H1 (cell line): ENCODE measurements at regions not wholly inside any gene's neighbourhood (a gene's known extent, or its start where the extent isn't known, plus 50 kb on each side); places are given as distances from the start of the nearest gene placed in this dataset.

Experiments
- CTCF ChIA-PET: fragments of 300-600 bp; sonication (Branson Sonifier 250); formaldehyde crosslinking; loops from one replicate; lab custom pipeline; 2021; ENCODE audit not compliant: partially characterized antibody; lab: Charles Lee
- POLR2A ChIA-PET: fragments of 300-600 bp; sonication (Branson Sonifier 250); formaldehyde crosslinking; loops from one replicate; lab custom pipeline; 2021; ENCODE audit warnings: inconsistent platforms; ENCODE audit not compliant: partially characterized antibody; lab: Charles Lee
- DNase-seq, 2 experiments: peaks; one replicate each; pipeline versions ENCODE4 v3.0.0 to v3.0.0-alpha.2; 2010 to 2022; ENCODE audit warnings: low spot score in 2 of 2, low read depth in 1 of 2, mixed read lengths in 1 of 2
- FAIRE-seq: peaks from 2 replicates; lab custom pipeline; 2011; peaks lifted over from hg19 to GRCh38; lab: Jason Lieb, UNC
- H2AFZ ChIP-seq: 2 replicates; pipeline ENCODE4 v1.8.1; 2012; ENCODE audit warnings: low read length, inconsistent platforms
- H2AK5ac ChIP-seq: 2 replicates; pipeline ENCODE4 v1.6.1; 2013; ENCODE audit warnings: low read depth, low read length
- H2BK120ac ChIP-seq: replicated peaks from 2 replicates; pipeline ENCODE3; 2013; ENCODE audit warnings: low read depth, low read length, inconsistent platforms
- H2BK12ac ChIP-seq: 2 replicates; pipeline ENCODE4 v1.6.1; 2013; ENCODE audit warnings: low read depth, low read length
- H2BK15ac ChIP-seq: 2 replicates; pipeline ENCODE4 v1.6.1; 2013; ENCODE audit warnings: low read length
- H2BK20ac ChIP-seq: 2 replicates; pipeline ENCODE4 v1.6.1; 2013; ENCODE audit warnings: low read length
- H2BK5ac ChIP-seq: 2 replicates; pipeline ENCODE4 v1.6.1; 2013; ENCODE audit warnings: low read depth, low read length
- H3K14ac ChIP-seq: 2 replicates; pipeline ENCODE4 v1.6.1; 2013; ENCODE audit warnings: inconsistent platforms; ENCODE audit not compliant: insufficient read length
- H3K18ac ChIP-seq: 2 replicates; pipeline ENCODE4 v1.6.1; 2013; ENCODE audit warnings: low read length; ENCODE audit errors: extremely low read depth
- H3K23ac ChIP-seq: 2 replicates; pipeline ENCODE4 v1.6.1; 2013; ENCODE audit warnings: inconsistent platforms; ENCODE audit not compliant: insufficient read length
- H3K23me2 ChIP-seq: 2 replicates; pipeline ENCODE4 v1.6.1; 2013; ENCODE audit warnings: low read depth, low read length
- H3K27ac ChIP-seq: 2 replicates; pipeline ENCODE4 v1.6.1; 2011; ENCODE audit warnings: low read depth, low read length, inconsistent platforms
- H3K27me3 ChIP-seq, 4 experiments: replicated peaks in 1 of 4; 1 replicate in 1 of 4; 2 replicates in 3 of 4; pipeline versions ENCODE4 v1.6.1 to v1.8.1; 2011 to 2013; ENCODE audit warnings: low read length in 3 of 4, mild to moderate bottlenecking in 3 of 4, inconsistent platforms in 2 of 4, mixed read lengths in 2 of 4, moderate library complexity in 1 of 4; ENCODE audit not compliant: control insufficient read depth in 3 of 4, insufficient read depth in 3 of 4; ENCODE audit errors: extremely low read depth in 1 of 4
- H3K36me3 ChIP-seq, 4 experiments: 2 replicates each; pipeline versions ENCODE4 v1.6.1 to v1.8.1; 2011 to 2013; ENCODE audit warnings: mild to moderate bottlenecking in 4 of 4, low read length in 3 of 4, moderate library complexity in 2 of 4, control low read depth in 1 of 4, inconsistent platforms in 1 of 4; ENCODE audit not compliant: insufficient read depth in 4 of 4, control insufficient read depth in 2 of 4
- H3K4ac ChIP-seq: replicated peaks from 2 replicates; pipeline ENCODE3; 2013; ENCODE audit warnings: low read length, low read depth, mixed read lengths, inconsistent platforms; ENCODE audit not compliant: insufficient read length
- H3K4me1 ChIP-seq, 4 experiments: replicated peaks in 1 of 4; 1 replicate in 1 of 4; 2 replicates in 3 of 4; pipeline versions ENCODE4 v1.6.1 to v1.8.1; 2011 to 2013; ENCODE audit warnings: low read length in 3 of 4, inconsistent platforms in 2 of 4, mixed read lengths in 1 of 4; ENCODE audit not compliant: insufficient read depth in 4 of 4, control insufficient read depth in 3 of 4
- H3K4me2 ChIP-seq, 2 experiments: 2 replicates each; pipeline versions ENCODE4 v1.6.1 to v1.8.1; 2011 to 2013; ENCODE audit warnings: low read depth in 2 of 2, low read length in 2 of 2, control low read depth in 1 of 2, inconsistent platforms in 1 of 2, mild to moderate bottlenecking in 1 of 2; ENCODE audit not compliant: insufficient read depth in 1 of 2
- H3K4me3 ChIP-seq, 4 experiments: fragments of 200-600, 300-600 bp in 1 of 4; sonication (generic), shearing (Covaris generic), sonication (Bioruptor Twin) in 1 of 4; 2 replicates each; pipeline versions ENCODE4 v1.5.1 to v1.8.1; 2011 to 2016; ENCODE audit warnings: low read length in 4 of 4, low read depth in 3 of 4, control low read depth in 2 of 4, inconsistent platforms in 2 of 4, mild to moderate bottlenecking in 2 of 4, mixed read lengths in 1 of 4, moderate library complexity in 1 of 4; ENCODE audit not compliant: insufficient read depth in 2 of 4; ENCODE audit errors: extremely low read depth in 1 of 4
- H3K56ac ChIP-seq: replicated peaks from 2 replicates; pipeline ENCODE3; 2013; ENCODE audit warnings: low read depth, mild to moderate bottlenecking, mixed read lengths, low read length, inconsistent platforms; ENCODE audit not compliant: insufficient read length
- H3K79me1 ChIP-seq: 2 replicates; pipeline ENCODE4 v1.6.1; 2013; ENCODE audit warnings: low read depth, low read length, control low read depth
- H3K79me2 ChIP-seq, 2 experiments: 2 replicates each; pipeline versions ENCODE4 v1.6.1 to v1.8.1; 2012 to 2013; ENCODE audit warnings: low read length in 2 of 2, mild to moderate bottlenecking in 2 of 2, inconsistent platforms in 1 of 2; ENCODE audit not compliant: insufficient read depth in 2 of 2, control insufficient read depth in 1 of 2
- H3K9ac ChIP-seq, 4 experiments: replicated peaks in 1 of 4; 1 replicate in 1 of 4; 2 replicates in 3 of 4; pipeline versions ENCODE4 v1.6.1 to v1.8.1; 2011 to 2013; ENCODE audit warnings: low read depth in 3 of 4, low read length in 3 of 4, control low read depth in 2 of 4, mild to moderate bottlenecking in 2 of 4, moderate library complexity in 2 of 4, inconsistent platforms in 1 of 4; ENCODE audit errors: extremely low read depth in 1 of 4
- H3K9me3 ChIP-seq, 2 experiments: 2 replicates each; pipeline versions ENCODE4 v1.6.1 to v1.8.1; 2012 to 2013; ENCODE audit warnings: mild to moderate bottlenecking in 2 of 2, moderate library complexity in 2 of 2, control low read depth in 1 of 2, inconsistent platforms in 1 of 2, low read depth in 1 of 2, low read length in 1 of 2, mixed read lengths in 1 of 2; ENCODE audit not compliant: insufficient read depth in 2 of 2
- H4K20me1 ChIP-seq, 2 experiments: replicated peaks in 1 of 2; 2 replicates each; pipeline versions ENCODE3 to v1.8.1; 2011 to 2013; ENCODE audit warnings: inconsistent platforms in 2 of 2, low read length in 2 of 2, mild to moderate bottlenecking in 1 of 2; ENCODE audit not compliant: insufficient read depth in 2 of 2, control insufficient read depth in 1 of 2
- H4K5ac ChIP-seq: 2 replicates; pipeline ENCODE4 v1.6.1; 2013; ENCODE audit warnings: low read length, low read depth, mixed read lengths, inconsistent platforms; ENCODE audit not compliant: insufficient read length
- H4K8ac ChIP-seq: 2 replicates; pipeline ENCODE4 v1.8.0; 2013; ENCODE audit warnings: mild to moderate bottlenecking, moderate library complexity, low read length, inconsistent platforms; ENCODE audit not compliant: insufficient read depth; ENCODE audit errors: extremely low read depth
- H4K91ac ChIP-seq: replicated peaks from 2 replicates; pipeline ENCODE3; 2013; ENCODE audit warnings: low read length, mixed read lengths, inconsistent platforms; ENCODE audit not compliant: insufficient read length
- BACH1 ChIP-seq: IDR thresholded peaks from 2 replicates; pipeline ENCODE4 v1.6.1; 2012; ENCODE audit warnings: low read length, improper control_type of control experiment
- HDAC6 ChIP-seq: IDR thresholded peaks from one replicate; pipeline ENCODE4 v1.7.1; 2012; ENCODE audit warnings: low read depth, mild to moderate bottlenecking, inconsistent platforms, low read length, moderate library complexity
- JUN ChIP-seq: IDR thresholded peaks from 2 replicates; pipeline ENCODE4 v1.6.1; 2011; ENCODE audit warnings: low read depth, mild to moderate bottlenecking, improper control_type of control experiment, low read length
- RAD21 ChIP-seq, 2 experiments: IDR thresholded peaks in 1 of 2; conservative IDR thresholded peaks in 1 of 2; 2 replicates each; pipeline ENCODE4 v1.6.1; 2011; ENCODE audit warnings: low read depth in 2 of 2, low read length in 2 of 2, improper control_type of control experiment in 1 of 2, inconsistent platforms in 1 of 2, mild to moderate bottlenecking in 1 of 2, moderate library complexity in 1 of 2
- WGBS, 2 experiments: shearing (Covaris generic) in 1 of 2; methylation state at CpG; one replicate each; pipeline versions ENCODE4 v1.1.6 to v1.1.7; 2013 to 2015; ENCODE audit warnings: low lambda C conversion rate in 2 of 2, mixed read lengths in 2 of 2, inconsistent platforms in 1 of 2, low coverage in 1 of 2, missing lambda C conversion rate in 1 of 2; ENCODE audit not compliant: insufficient replicate concordance in 2 of 2, insufficient coverage in 1 of 2, insufficient read length in 1 of 2; ENCODE audit errors: extremely low coverage in 1 of 2, missing lambda C conversion rate in 1 of 2; 5-methylcytosine and 5-hydroxymethylcytosine counted together
- TF ChIP-seq, protein P1 (sequence below), 3 experiments: IDR thresholded peaks; 1 replicate in 2 of 3; 2 replicates in 1 of 3; pipeline versions ENCODE4 v1.5.1 to v1.6.1; 2011; ENCODE audit warnings: low read length in 3 of 3, mild to moderate bottlenecking in 3 of 3, inconsistent platforms in 2 of 3, low read depth in 1 of 3, moderate library complexity in 1 of 3; ENCODE audit not compliant: insufficient read depth in 1 of 3; ENCODE audit errors: control extremely low read depth in 1 of 3

DNA sequence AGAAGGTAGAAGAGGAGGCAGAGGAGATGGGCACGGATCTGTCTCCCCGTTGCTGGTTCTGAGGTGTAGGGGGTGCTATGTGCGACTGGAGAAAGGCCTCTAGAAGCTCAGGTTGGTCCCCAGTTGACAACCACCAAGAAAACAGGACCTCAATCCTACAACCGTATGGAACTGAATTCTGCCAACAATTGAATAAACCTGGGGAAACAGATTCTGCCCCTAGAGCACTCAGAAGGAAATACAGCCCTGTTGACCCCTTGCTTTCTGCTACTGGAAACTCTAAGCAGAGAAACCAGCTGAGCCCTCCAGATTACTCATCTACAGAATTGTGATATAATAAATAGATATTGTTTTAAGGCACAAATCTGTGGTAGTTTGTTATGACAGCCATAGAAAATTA, 313.0 kb upstream of the GOT2 start:
- Histone ChIP-seq H3K14ac (no peak overlapping the region), H2BK20ac (no peak overlapping the region)
- peak; percentile 84 for FAIRE-seq

More for the DNA sequence above, 313.0 kb upstream of the GOT2 start:
- Histone ChIP-seq H3K18ac (no peak overlapping the region), H3K23me2 (no peaks in the 10 kb centered on the region), H2BK12ac (no peak overlapping the region), H2BK15ac (no peak overlapping the region), H2BK5ac (no peak overlapping the region), H3K9me3 (no peaks in the 10 kb centered on the region), H2BK120ac (no peak overlapping the region), H4K8ac (no peak overlapping the region), H4K20me1 (no peaks in the 10 kb centered on the region), H2AFZ (no peak overlapping the region), H2AK5ac (no peak overlapping the region), H3K4me3 (no peak overlapping the region), H4K5ac (no peak overlapping the region), H3K56ac (no peak overlapping the region), H3K79me2 (no peaks in the 10 kb centered on the region), H3K27ac (no peak overlapping the region), H4K91ac (no peak overlapping the region), H3K4ac (no peak overlapping the region), H3K4me2 (no peak overlapping the region), H3K36me3 (no peaks in the 10 kb centered on the region), H3K4me1 (no peaks in the 10 kb centered on the region), H3K23ac (no peak overlapping the region), H3K79me1 (no peaks in the 10 kb centered on the region), H3K9ac (no peak overlapping the region), H3K27me3 (no peaks in the 10 kb centered on the region)
- 76% methylated on average over 4 of the region's 4 CpGs; no CpG with 5 or more reads in 1 of the 2 experiments for WGBS, 2 experiments
- ChIA-PET CTCF (interaction anchor here (0.6 to 1.8 kb wide), 14 partner anchors 9 to 233 kb away, joined by 3 to 9 read pairs (median 3); no protein-coding TSS in a partner anchor), POLR2A (no interaction called here)
- TF ChIP-seq RAD21 (IDR thresholded peaks at IDR 0.05 in 1 of 2, conservative IDR thresholded peaks at IDR 0.05 in 1 of 2; ENCODE audit: low read depth in 2 of 2, low read length in 2 of 2) (peak; percentile 38 to 59), JUN (no peak), BACH1 (no peak), HDAC6 (no peak)
- TF ChIP-seq, protein P1, sequence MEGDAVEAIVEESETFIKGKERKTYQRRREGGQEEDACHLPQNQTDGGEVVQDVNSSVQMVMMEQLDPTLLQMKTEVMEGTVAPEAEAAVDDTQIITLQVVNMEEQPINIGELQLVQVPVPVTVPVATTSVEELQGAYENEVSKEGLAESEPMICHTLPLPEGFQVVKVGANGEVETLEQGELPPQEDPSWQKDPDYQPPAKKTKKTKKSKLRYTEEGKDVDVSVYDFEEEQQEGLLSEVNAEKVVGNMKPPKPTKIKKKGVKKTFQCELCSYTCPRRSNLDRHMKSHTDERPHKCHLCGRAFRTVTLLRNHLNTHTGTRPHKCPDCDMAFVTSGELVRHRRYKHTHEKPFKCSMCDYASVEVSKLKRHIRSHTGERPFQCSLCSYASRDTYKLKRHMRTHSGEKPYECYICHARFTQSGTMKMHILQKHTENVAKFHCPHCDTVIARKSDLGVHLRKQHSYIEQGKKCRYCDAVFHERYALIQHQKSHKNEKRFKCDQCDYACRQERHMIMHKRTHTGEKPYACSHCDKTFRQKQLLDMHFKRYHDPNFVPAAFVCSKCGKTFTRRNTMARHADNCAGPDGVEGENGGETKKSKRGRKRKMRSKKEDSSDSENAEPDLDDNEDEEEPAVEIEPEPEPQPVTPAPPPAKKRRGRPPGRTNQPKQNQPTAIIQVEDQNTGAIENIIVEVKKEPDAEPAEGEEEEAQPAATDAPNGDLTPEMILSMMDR (IDR thresholded peaks at IDR 0.05; ENCODE audit: control extremely low read depth in 1 of 3, insufficient read depth in 1 of 3, low read depth in 1 of 3, low read length in 3 of 3) = peak in 2 of 3 experiments; percentile 45 to 57; a peak in 3 of 4 replicates
- DNase-seq = no peak
